Activated CD4-positive, alpha-beta T cell treated with anti-CD3 and anti-CD28 coated beads for 36 hours (primary cell): ENCODE measurements at regions not wholly inside any gene's neighbourhood (a gene's known extent, or its start where the extent isn't known, plus 50 kb on each side); places are given as distances from the start of the nearest gene placed in this dataset.

Experiments
- ATAC-seq: fragments of 200-7000 bp; cut with Tn5 transposase; one replicate; pipeline ENCODE4 v1.10.0; 2021; ENCODE audit warnings: mild to moderate bottlenecking, moderate library complexity
- CTCF ChIA-PET: fragments of 350-600 bp; sonication (Branson Sonifier 250); formaldehyde crosslinking; loops from one replicate; lab custom pipeline; 2021; ENCODE audit warnings: antibody characterized with exemption; lab: Charles Lee
- POLR2A ChIA-PET: fragments of 350-600 bp; sonication (Branson Sonifier 250); formaldehyde crosslinking; loops from one replicate; lab custom pipeline; 2021; ENCODE audit warnings: antibody characterized with exemption, inconsistent platforms; lab: Charles Lee
- DNase-seq: peaks from one replicate; pipeline ENCODE4 v3.0.0-alpha.2; 2020
- H3K27ac Mint-ChIP-seq: one replicate; pipeline ENCODE4 v1.8.0; 2021; ENCODE audit warnings: mixed read lengths
- H3K27me3 Mint-ChIP-seq: one replicate; pipeline ENCODE4 v1.8.0; 2021; ENCODE audit warnings: mixed read lengths
- H3K36me3 Mint-ChIP-seq: one replicate; pipeline ENCODE4 v1.8.0; 2021; ENCODE audit warnings: low read depth, mixed read lengths
- H3K4me1 Mint-ChIP-seq: one replicate; pipeline ENCODE4 v1.8.0; 2021; ENCODE audit warnings: mixed read lengths
- H3K4me3 Mint-ChIP-seq: one replicate; pipeline ENCODE4 v1.8.0; 2021; ENCODE audit warnings: mild to moderate bottlenecking, moderate library complexity, mixed read lengths
- H3K9me3 Mint-ChIP-seq: one replicate; pipeline ENCODE4 v1.8.0; 2021; ENCODE audit warnings: low read depth, mixed read lengths
- intact Hi-C, 2 experiments: fragments of 100-400 bp; cut with DNase I in 1 of 2; cut with micrococcal nuclease in 1 of 2; formaldehyde crosslinking; loops; one replicate each; pipeline versions ENCODE4 v1.14.2 to v1.15.1; 2022 to 2024; cut with DNase I, micrococcal nuclease

- Mint-ChIP-seq H3K36me3 (peaks cover 2% of the 10 kb centered on the region), H3K9me3 (peaks cover 19% of the 10 kb centered on the region), H3K27me3 (no peaks in the 10 kb centered on the region), H3K27ac (no peak overlapping the region), H3K4me1 (no peaks in the 10 kb centered on the region), H3K4me3 (no peak overlapping the region)
- POLR2A ChIA-PET: no interaction called here
- no peak for ATAC-seq
- no peak for DNase-seq
- intact Hi-C loops: no loop called here
- CTCF ChIA-PET: no interaction called here
Observed at GRCh38 chr14:44041700-44042099, 465.4 kb downstream of the FSCB start.

GRCh38 chr14:44040561-44040960, 466.5 kb downstream of the FSCB start:
- ChIA-PET POLR2A (no interaction called here), CTCF (no interaction called here)
- Mint-ChIP-seq H3K27me3 (no peaks in the 10 kb centered on the region), H3K9me3 (peaks cover 15% of the 10 kb centered on the region), H3K4me3 (no peak overlapping the region), H3K4me1 (no peaks in the 10 kb centered on the region), H3K27ac (no peak overlapping the region), H3K36me3 (peaks cover 2% of the 10 kb centered on the region)
- DNase-seq: no peak
- intact Hi-C loops: no loop called here
- no peak for ATAC-seq

- no peak for DNase-seq
- Mint-ChIP-seq H3K27me3 (no peaks in the 10 kb centered on the region), H3K36me3 (peaks cover 2% of the 10 kb centered on the region), H3K27ac (no peak overlapping the region), H3K9me3 (peaks cover 17% of the 10 kb centered on the region), H3K4me1 (no peaks in the 10 kb centered on the region), H3K4me3 (no peak overlapping the region)
- ChIA-PET CTCF (no interaction called here), POLR2A (no interaction called here)
- intact Hi-C loops: no loop called here
- no peak for ATAC-seq
Observed at GRCh38 chr14:44036248-44036647, 470.8 kb downstream of the FSCB start.

GRCh38 chr14:44035707-44036106, 471.4 kb downstream of the FSCB start:
- Mint-ChIP-seq H3K9me3 (peaks cover 17% of the 10 kb centered on the region), H3K27me3 (no peaks in the 10 kb centered on the region), H3K36me3 (peaks cover 2% of the 10 kb centered on the region), H3K4me1 (no peaks in the 10 kb centered on the region), H3K27ac (no peak overlapping the region), H3K4me3 (no peak overlapping the region)
- POLR2A ChIA-PET: no interaction called here
- intact Hi-C loops: no loop called here
- ATAC-seq (no peak), DNase-seq (no peak)
- CTCF ChIA-PET: no interaction called here

GRCh38 chr14:44030831-44031383, 476.2 kb downstream of the FSCB start:
- CTCF ChIA-PET: interaction anchor here (0.9 to 1.7 kb wide), 2 partner anchors 11 to 13 kb away, joined by 3 read pairs; no protein-coding TSS in a partner anchor
- intact Hi-C loops: no loop called here
- H3K4me1 Mint-ChIP-seq: no peaks in the 10 kb centered on the region
- peaks cover 2% of the 10 kb centered on the region for H3K9me3 Mint-ChIP-seq
- no peak for DNase-seq
- H3K27ac Mint-ChIP-seq: no peak overlapping the region
- ATAC-seq: no peak
- H3K4me3 Mint-ChIP-seq: no peak overlapping the region
- H3K36me3 Mint-ChIP-seq: no peaks in the 10 kb centered on the region
- H3K27me3 Mint-ChIP-seq: no peaks in the 10 kb centered on the region
- POLR2A ChIA-PET: no interaction called here

DNA sequence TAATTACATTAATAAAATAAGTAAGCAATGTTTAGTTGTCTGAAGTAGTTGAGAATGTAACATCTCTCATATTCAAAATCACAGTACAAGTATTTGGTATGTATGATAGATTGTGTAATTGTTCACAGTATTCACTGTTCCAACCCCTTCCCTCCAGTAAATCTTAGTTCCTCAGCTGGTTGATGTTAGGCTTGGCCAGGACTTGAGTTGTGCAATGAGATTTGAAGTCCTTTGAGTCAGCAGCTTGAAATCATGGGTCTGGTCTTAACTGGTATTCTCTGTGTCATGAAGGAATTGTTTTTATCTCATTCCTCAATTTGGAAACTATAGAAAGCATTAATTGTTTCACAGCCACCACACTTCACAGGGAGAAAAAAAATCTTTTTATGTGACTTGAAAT, 477.1 kb downstream of the FSCB start:
- H3K4me1 Mint-ChIP-seq: no peaks in the 10 kb centered on the region
- ATAC-seq (no peak), DNase-seq (no peak)
- peaks cover 2% of the 10 kb centered on the region for H3K9me3 Mint-ChIP-seq
- H3K4me3 Mint-ChIP-seq: no peak overlapping the region
- POLR2A ChIA-PET: no interaction called here
- no peaks in the 10 kb centered on the region for H3K36me3 Mint-ChIP-seq
- CTCF ChIA-PET: interaction anchor here (0.9 to 1.7 kb wide), 2 partner anchors 10 to 12 kb away, joined by 3 read pairs; no protein-coding TSS in a partner anchor
- no peaks in the 10 kb centered on the region for H3K27me3 Mint-ChIP-seq
- intact Hi-C loops: no loop called here
- no peak overlapping the region for H3K27ac Mint-ChIP-seq

- H3K4me3 Mint-ChIP-seq: no peak overlapping the region
- H3K27ac Mint-ChIP-seq: no peak overlapping the region
- intact Hi-C loops: no loop called here
- no peaks in the 10 kb centered on the region for H3K36me3 Mint-ChIP-seq
- H3K9me3 Mint-ChIP-seq: peaks cover 9% of the 10 kb centered on the region
- H3K4me1 Mint-ChIP-seq: no peaks in the 10 kb centered on the region
- CTCF ChIA-PET: no interaction called here
- no peaks in the 10 kb centered on the region for H3K27me3 Mint-ChIP-seq
- POLR2A ChIA-PET: no interaction called here
- ATAC-seq: no peak
- no peak for DNase-seq
Observed at GRCh38 chr14:44027397-44027796, 479.7 kb downstream of the FSCB start.

DNA sequence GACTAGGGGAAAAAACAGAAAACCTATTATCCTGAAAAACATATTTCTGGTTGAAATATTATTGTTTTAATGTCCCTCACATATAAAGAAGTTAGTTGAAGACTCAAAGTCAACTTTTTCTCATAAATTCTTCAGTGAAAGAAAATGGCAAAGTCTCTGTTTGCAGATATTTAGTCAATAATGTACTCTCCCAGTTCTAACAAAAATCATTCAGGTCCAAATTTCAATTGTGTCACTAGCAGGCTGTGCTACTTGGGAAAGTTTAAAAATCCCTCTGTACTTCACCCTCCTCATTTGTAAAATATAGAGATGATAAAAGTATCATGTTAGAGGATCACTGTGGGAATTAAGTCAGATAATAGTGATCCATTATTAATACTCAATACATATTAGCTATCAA, 496.5 kb downstream of the FSCB start:
- intact Hi-C loops: no loop called here
- CTCF ChIA-PET: no interaction called here
- H3K4me3 Mint-ChIP-seq: no peak overlapping the region
- no peak overlapping the region for H3K27ac Mint-ChIP-seq
- ATAC-seq (no peak), DNase-seq (no peak)
- POLR2A ChIA-PET: no interaction called here
- no peaks in the 10 kb centered on the region for H3K36me3 Mint-ChIP-seq
- H3K27me3 Mint-ChIP-seq: no peaks in the 10 kb centered on the region
- peaks cover 11% of the 10 kb centered on the region for H3K9me3 Mint-ChIP-seq
- H3K4me1 Mint-ChIP-seq: no peaks in the 10 kb centered on the region

GRCh38 chr14:44010071-44010470, 497.0 kb downstream of the FSCB start:
- intact Hi-C loops: no loop called here
- CTCF ChIA-PET: no interaction called here

DNA sequence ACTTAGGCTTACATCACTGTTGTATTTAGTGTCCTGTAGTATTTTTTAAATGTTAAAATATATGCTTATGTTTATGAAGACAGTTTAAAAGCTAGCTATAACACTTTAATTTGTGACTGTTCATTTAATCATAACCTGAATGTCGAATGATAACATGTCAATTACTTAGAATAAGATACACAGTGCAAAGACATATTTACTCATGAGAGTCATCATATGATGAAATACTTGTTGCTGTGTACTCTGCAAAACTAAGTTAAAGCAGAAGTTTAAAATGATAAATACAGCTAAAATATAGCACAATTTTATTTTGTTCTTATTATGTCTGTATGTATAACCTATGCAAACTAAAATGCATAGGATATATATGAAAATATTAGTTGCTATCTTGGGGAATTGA, 497.4 kb downstream of the FSCB start:
- Mint-ChIP-seq H3K4me1 (no peaks in the 10 kb centered on the region), H3K9me3 (peaks cover 9% of the 10 kb centered on the region), H3K36me3 (no peaks in the 10 kb centered on the region), H3K4me3 (no peak overlapping the region), H3K27ac (no peak overlapping the region), H3K27me3 (no peaks in the 10 kb centered on the region)
- ATAC-seq (no peak), DNase-seq (no peak)
- intact Hi-C loops: no loop called here
- POLR2A ChIA-PET: no interaction called here
- CTCF ChIA-PET: no interaction called here

More at GRCh38 chr14:44010071-44010470, 497.0 kb downstream of the FSCB start:
- H3K9me3 Mint-ChIP-seq: peaks cover 7% of the 10 kb centered on the region
- POLR2A ChIA-PET: no interaction called here
- ATAC-seq (no peak), DNase-seq (no peak)
- H3K4me3 Mint-ChIP-seq: no peak overlapping the region
- no peaks in the 10 kb centered on the region for H3K36me3 Mint-ChIP-seq
- no peaks in the 10 kb centered on the region for H3K4me1 Mint-ChIP-seq
- H3K27me3 Mint-ChIP-seq: no peaks in the 10 kb centered on the region
- H3K27ac Mint-ChIP-seq: no peak overlapping the region

GRCh38 chr14:43988989-43989388, 518.1 kb downstream of the FSCB start:
- intact Hi-C loops: no loop called here
- CTCF ChIA-PET: no interaction called here
- H3K27ac Mint-ChIP-seq: no peak overlapping the region
- H3K36me3 Mint-ChIP-seq: no peaks in the 10 kb centered on the region
- DNase-seq: no peak
- POLR2A ChIA-PET: no interaction called here
- no peaks in the 10 kb centered on the region for H3K4me1 Mint-ChIP-seq
- peaks cover 2% of the 10 kb centered on the region for H3K9me3 Mint-ChIP-seq
- H3K4me3 Mint-ChIP-seq: no peak overlapping the region
- ATAC-seq: no peak
- no peaks in the 10 kb centered on the region for H3K27me3 Mint-ChIP-seq

- no peak for ATAC-seq
- Mint-ChIP-seq H3K9me3 (peaks cover 5% of the 10 kb centered on the region), H3K27ac (no peak overlapping the region), H3K4me3 (no peak overlapping the region), H3K4me1 (no peaks in the 10 kb centered on the region), H3K27me3 (no peaks in the 10 kb centered on the region), H3K36me3 (no peaks in the 10 kb centered on the region)
- POLR2A ChIA-PET: no interaction called here
- CTCF ChIA-PET: no interaction called here
- DNase-seq: no peak
- intact Hi-C loops: no loop called here
Observed at GRCh38 chr14:43983721-43984120, 523.4 kb downstream of the FSCB start.
